Esophagus squamous epithelium (tissue), 5 donors: ENCODE measurements at regions not wholly inside any gene's neighbourhood (a gene's known extent, or its start where the extent isn't known, plus 50 kb on each side); places are given as distances from the start of the nearest gene placed in this dataset.

Experiments used
- DNase-seq: peaks from one replicate; lab custom pipeline; 2025; lab: John Stamatoyannopoulos, UW
- H3K27ac ChIP-seq, 4 donors: fragments of 200-600 bp; sonication (generic); one replicate each; pipeline ENCODE4 v1.5.1; 2016 to 2019; ENCODE audit warnings: mild to moderate bottlenecking in 1 of 4
- H3K27me3 ChIP-seq, 4 donors: fragments of 200-600 bp; sonication (generic); 1 replicate in 3 of 4; 2 replicates in 1 of 4; pipeline versions ENCODE4 v1.5.1 to v1.6.0; 2017 to 2021; ENCODE audit warnings: antibody characterized with exemption in 1 of 4
- H3K36me3 ChIP-seq, 3 donors: fragments of 200-600 bp; sonication (generic); one replicate each; pipeline ENCODE4 v1.5.1; 2016 to 2019
- H3K4me1 ChIP-seq, 3 donors: fragments of 200-600 bp; sonication (generic); one replicate each; pipeline ENCODE4 v1.5.1; 2017 to 2019
- H3K4me3 ChIP-seq, 4 donors: fragments of 200-600 bp; sonication (generic); 1 replicate in 3 of 4; 2 replicates in 1 of 4; pipeline ENCODE4 v1.5.1; 2016 to 2019; ENCODE audit warnings: mild to moderate bottlenecking in 2 of 4, moderate library complexity in 1 of 4
- H3K9me3 ChIP-seq, 3 donors: fragments of 200-600 bp; sonication (generic); one replicate each; pipeline ENCODE4 v1.5.1; 2016 to 2019
- CTCF ChIP-seq, 6 experiments: fragments of 450-650 bp in 4 of 6; fragments of 200-600 bp in 2 of 6; sonication (generic) in 2 of 6; IDR thresholded peaks; one replicate each; pipeline ENCODE4 v1.5.1; 2016 to 2019; ENCODE audit warnings: antibody characterized with exemption in 6 of 6, mild to moderate bottlenecking in 4 of 6, moderate library complexity in 4 of 6
- POLR2A ChIP-seq, 4 donors: fragments of 450-650 bp; IDR thresholded peaks; one replicate each; pipeline ENCODE4 v1.6.1; 2017; ENCODE audit warnings: antibody characterized with exemption in 4 of 4, mild to moderate bottlenecking in 4 of 4, moderate library complexity in 3 of 4
- WGBS, 2 donors: methylation state at CpG; one replicate each; pipeline ENCODE4 v1.1.5; 2018; 5-methylcytosine and 5-hydroxymethylcytosine counted together
- intact Hi-C: fragments of 100-400 bp; cut with DNase I; formaldehyde crosslinking; loops from one replicate; pipeline ENCODE4 v1.15.0; 2022
- donor health status: DM: yes; HTN: yes; CAD: no.

DNA sequence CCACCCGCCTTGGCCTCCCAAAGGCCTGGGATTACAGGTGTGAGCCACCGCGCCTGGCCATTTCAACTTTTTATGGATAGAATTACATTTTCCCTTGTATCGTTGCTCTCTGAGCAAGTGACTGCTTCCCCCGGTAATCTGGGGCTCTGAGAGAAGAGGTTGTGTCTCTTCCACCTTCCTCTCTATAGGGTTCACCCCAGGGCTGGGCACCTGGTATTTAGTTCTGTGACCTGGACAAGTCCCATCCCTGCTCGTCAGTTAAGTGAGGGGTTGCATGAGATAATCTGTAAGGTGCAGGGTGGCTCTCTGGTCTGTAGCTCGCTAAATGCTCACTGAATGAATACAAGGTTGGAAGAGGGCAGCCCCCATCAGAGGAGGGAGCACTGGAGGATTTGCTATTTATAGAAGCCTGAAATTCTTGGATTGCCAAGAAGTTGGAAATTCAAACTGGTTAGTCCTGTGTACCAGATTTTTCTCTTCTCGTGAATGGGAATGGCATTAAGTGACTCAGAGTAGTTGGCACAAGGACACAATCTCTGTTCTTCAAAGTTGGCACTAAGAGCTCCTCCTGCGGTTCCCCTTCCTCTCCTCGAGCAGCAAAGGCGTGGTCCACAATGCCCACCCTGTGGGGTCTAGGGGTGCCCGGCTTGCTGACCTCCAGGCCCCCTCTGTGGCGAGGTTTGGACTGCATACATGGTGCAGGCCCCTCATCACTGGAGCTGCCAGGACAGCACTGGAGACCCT lies 68.1 kb upstream of the DLG1 start:
- Histone ChIP-seq H3K4me3 (peak overlapping the region in 1 of 4 donors; percentile 34), H3K27ac (peak overlapping the region; percentile 70 to 83 (median 76)), H3K9me3 (no peaks in the 10 kb centered on the region), H3K4me1 (peaks cover 25 to 79% (median 40%) of the 10 kb centered on the region in 3 donors), H3K27me3 (no peaks in the 10 kb centered on the region), H3K36me3 (no peaks in the 10 kb centered on the region)
- TF ChIP-seq POLR2A (IDR thresholded peaks at IDR 0.05) (no peak), CTCF (IDR thresholded peaks at IDR 0.05) (no peak)
- DNase-seq, result no peak
- 61 to 68% methylated on average over 9 to 11 of the region's 13 CpGs for WGBS, 2 donors
- intact Hi-C loops, result no loop called here

- Histone ChIP-seq H3K27me3 (no peaks in the 10 kb centered on the region), H3K27ac (peak overlapping the region in 1 of 4 donors; percentile 80), H3K4me3 (no peak overlapping the region), H3K4me1 (peaks cover 25 to 70% (median 34%) of the 10 kb centered on the region in 3 donors), H3K36me3 (no peaks in the 10 kb centered on the region), H3K9me3 (peaks cover 0 to 2% (median 0%) of the 10 kb centered on the region in 3 donors)
- DNase-seq, result no peak
- TF ChIP-seq POLR2A (IDR thresholded peaks at IDR 0.05), result no peak
- no peak for TF ChIP-seq CTCF (IDR thresholded peaks at IDR 0.05)
- 59 to 78% methylated on average over 4 of the region's 4 CpGs for WGBS, 2 donors
- intact Hi-C loops, result no loop called here
These were observed 67.2 kb upstream of the DLG1 start for GRCh38 chr3:197365586-197365985.

- no peak overlapping the region for H3K4me3 ChIP-seq
- WGBS, 2 donors, result 49 to 67% methylated on average over 8 to 9 of the region's 9 CpGs
- DNase-seq, result no peak
These were observed 66.1 kb upstream of the DLG1 start for GRCh38 chr3:197364410-197365071.

GRCh38 chr3:197363553-197364409 lies 65.4 kb upstream of the DLG1 start:
- 79 to 80% methylated on average over 13 of the region's 14 CpGs for WGBS, 2 donors

More at GRCh38 chr3:197364410-197365071, 66.1 kb upstream of the DLG1 start:
- H3K27me3 ChIP-seq, result no peaks in the 10 kb centered on the region
- intact Hi-C loops, result no loop called here
- no peaks in the 10 kb centered on the region for H3K36me3 ChIP-seq
- peak overlapping the region in 3 of 4 donors; percentile 28 to 52 (median 38) for H3K27ac ChIP-seq
- TF ChIP-seq CTCF (IDR thresholded peaks at IDR 0.05) (no peak), POLR2A (IDR thresholded peaks at IDR 0.05) (no peak)
- H3K9me3 ChIP-seq, result peaks cover 0 to 12% (median 9%) of the 10 kb centered on the region in 3 donors
- H3K4me1 ChIP-seq, result peaks cover 25 to 62% (median 34%) of the 10 kb centered on the region in 3 donors

More at GRCh38 chr3:197363553-197364409, 65.4 kb upstream of the DLG1 start:
- intact Hi-C loops, result no loop called here
- no peaks in the 10 kb centered on the region for H3K36me3 ChIP-seq
- TF ChIP-seq CTCF (IDR thresholded peaks at IDR 0.05) (no peak), POLR2A (IDR thresholded peaks at IDR 0.05) (no peak)
- H3K9me3 ChIP-seq, result peaks cover 0 to 17% (median 9%) of the 10 kb centered on the region in 3 donors
- no peak overlapping the region for H3K4me3 ChIP-seq
- H3K4me1 ChIP-seq, result peaks cover 25 to 58% (median 34%) of the 10 kb centered on the region in 3 donors
- H3K27ac ChIP-seq, result peak overlapping the region in 3 of 4 donors; percentile 28 to 52 (median 38)
- DNase-seq, result no peak
- no peaks in the 10 kb centered on the region for H3K27me3 ChIP-seq
